ENCODE measurements at regions not wholly inside any gene's neighbourhood (a gene's known extent, or its start where the extent isn't known, plus 50 kb on each side); places are given as distances from the start of the nearest gene placed in this dataset.

GRCh38 chr11:8746331-8746974 is 63.9 kb downstream of the RPL27A start:
- Histone ChIP-seq H3K4me1 (ENCODE audit: insufficient read depth, low read length, poor library complexity, severe bottlenecking) (no peaks in the 10 kb centered on the region), H3K9ac (ENCODE audit: low read depth, low read length, poor library complexity, severe bottlenecking) (no peak overlapping the region), H3K4me3 (ENCODE audit: low read length, poor library complexity, severe bottlenecking) (no peak overlapping the region), H3K9me2 (replicated peaks; ENCODE audit: low read depth, low read length) (no peaks in the 10 kb centered on the region), H3K27me3 (ENCODE audit: insufficient read depth, low read length, poor library complexity, severe bottlenecking) (no peaks in the 10 kb centered on the region), H3K36me3 (ENCODE audit: insufficient read depth, low read length) (no peaks in the 10 kb centered on the region), H3K4me2 (ENCODE audit: low read depth, low read length, poor library complexity, severe bottlenecking) (no peak overlapping the region), H3K9me3 (ENCODE audit: insufficient read depth, low read depth, low read length) (no peaks in the 10 kb centered on the region), H4K20me1 (ENCODE audit: insufficient read depth, low read length, poor library complexity, severe bottlenecking) (no peaks in the 10 kb centered on the region), H2AFZ (ENCODE audit: low read length) (no peak overlapping the region), H3F3A (ENCODE audit: low read depth) (no peaks in the 10 kb centered on the region), H3K79me2 (ENCODE audit: insufficient read depth, low read length) (no peaks in the 10 kb centered on the region)
- TF ChIP-seq CTCF (conservative IDR thresholded peaks at IDR 0.05; ENCODE audit: low read length) (no peak), EZH2phosphoT487 (IDR thresholded peaks at IDR 0.05; ENCODE audit: borderline replicate concordance) (no peak)

- Histone ChIP-seq H3K36me3 (ENCODE audit: insufficient read depth, low read length) (no peaks in the 10 kb centered on the region), H4K20me1 (ENCODE audit: insufficient read depth, low read length, poor library complexity, severe bottlenecking) (no peaks in the 10 kb centered on the region), H3K4me3 (ENCODE audit: low read length, poor library complexity, severe bottlenecking) (no peak overlapping the region), H3K79me2 (ENCODE audit: insufficient read depth, low read length) (no peaks in the 10 kb centered on the region), H3K9me3 (ENCODE audit: insufficient read depth, low read depth, low read length) (no peaks in the 10 kb centered on the region), H3K4me1 (ENCODE audit: insufficient read depth, low read length, poor library complexity, severe bottlenecking) (no peaks in the 10 kb centered on the region), H3K27me3 (ENCODE audit: insufficient read depth, low read length, poor library complexity, severe bottlenecking) (no peaks in the 10 kb centered on the region), H3K9ac (ENCODE audit: low read depth, low read length, poor library complexity, severe bottlenecking) (no peak overlapping the region), H2AFZ (ENCODE audit: low read length) (no peak overlapping the region), H3K9me2 (replicated peaks; ENCODE audit: low read depth, low read length) (no peaks in the 10 kb centered on the region), H3F3A (ENCODE audit: low read depth) (no peaks in the 10 kb centered on the region), H3K4me2 (ENCODE audit: low read depth, low read length, poor library complexity, severe bottlenecking) (no peak overlapping the region)
- TF ChIP-seq CTCF (conservative IDR thresholded peaks at IDR 0.05; ENCODE audit: low read length) (no peak), EZH2phosphoT487 (IDR thresholded peaks at IDR 0.05; ENCODE audit: borderline replicate concordance) (no peak)
Measured at GRCh38 chr11:8747173-8747572, 64.6 kb downstream of the RPL27A start.

GRCh38 chr11:8748317-8748716 is 65.7 kb downstream of the RPL27A start:
- no peak overlapping the region for H3K4me2 ChIP-seq (ENCODE audit: low read depth, low read length, poor library complexity, severe bottlenecking)
- H3K9me3 ChIP-seq (ENCODE audit: insufficient read depth, low read depth, low read length), result no peaks in the 10 kb centered on the region
- H3K27me3 ChIP-seq (ENCODE audit: insufficient read depth, low read length, poor library complexity, severe bottlenecking), result no peaks in the 10 kb centered on the region
- H3K36me3 ChIP-seq (ENCODE audit: insufficient read depth, low read length), result no peaks in the 10 kb centered on the region
- no peak overlapping the region for H3K4me3 ChIP-seq (ENCODE audit: low read length, poor library complexity, severe bottlenecking)
- H3K79me2 ChIP-seq (ENCODE audit: insufficient read depth, low read length), result no peaks in the 10 kb centered on the region
- H3K9ac ChIP-seq (ENCODE audit: low read depth, low read length, poor library complexity, severe bottlenecking), result no peak overlapping the region
- H3K9me2 ChIP-seq (replicated peaks; ENCODE audit: low read depth, low read length), result no peaks in the 10 kb centered on the region
- H2AFZ ChIP-seq (ENCODE audit: low read length), result no peak overlapping the region
- H3K4me1 ChIP-seq (ENCODE audit: insufficient read depth, low read length, poor library complexity, severe bottlenecking), result no peaks in the 10 kb centered on the region
- TF ChIP-seq EZH2phosphoT487 (IDR thresholded peaks at IDR 0.05; ENCODE audit: borderline replicate concordance), result no peak
- no peak for TF ChIP-seq CTCF (conservative IDR thresholded peaks at IDR 0.05; ENCODE audit: low read length)
- no peaks in the 10 kb centered on the region for H3F3A ChIP-seq (ENCODE audit: low read depth)
- H4K20me1 ChIP-seq (ENCODE audit: insufficient read depth, low read length, poor library complexity, severe bottlenecking), result no peaks in the 10 kb centered on the region
